Nephron (organoid): ENCODE measurements at regions not wholly inside any gene's neighbourhood (a gene's known extent, or its start where the extent isn't known, plus 50 kb on each side); places are given as distances from the start of the nearest gene placed in this dataset.

Source experiments
- H3K27ac Mint-ChIP-seq, 3 experiments: 2 replicates each; pipeline ENCODE4 v1.8.0; 2020; ENCODE audit warnings: mixed read lengths in 3 of 3, mild to moderate bottlenecking in 2 of 3, moderate library complexity in 1 of 3
- H3K27me3 Mint-ChIP-seq: 2 replicates; pipeline ENCODE4 v1.8.0; 2021; ENCODE audit warnings: low read depth, mild to moderate bottlenecking, moderate library complexity, mixed read lengths
- H3K36me3 Mint-ChIP-seq: 2 replicates; pipeline ENCODE4 v1.8.0; 2020; ENCODE audit warnings: low read depth, mixed read lengths
- H3K4me1 Mint-ChIP-seq: 2 replicates; pipeline ENCODE4 v1.8.0; 2020; ENCODE audit warnings: mixed read lengths
- H3K4me3 Mint-ChIP-seq, 3 experiments: 2 replicates each; pipeline ENCODE4 v1.8.0; 2020; ENCODE audit warnings: mild to moderate bottlenecking in 3 of 3, mixed read lengths in 3 of 3, moderate library complexity in 2 of 3
- H3K9me3 Mint-ChIP-seq: 2 replicates; pipeline ENCODE4 v1.8.0; 2020; ENCODE audit warnings: mixed read lengths
- CTCF ChIP-seq, 3 experiments: fragments of 200-600 bp; sonication (generic); IDR thresholded peaks; one replicate each; pipeline ENCODE4 v1.5.0; 2021; ENCODE audit warnings: antibody characterized with exemption in 3 of 3; ENCODE audit not compliant: unreplicated experiment in 3 of 3

- TF ChIP-seq CTCF (IDR thresholded peaks at IDR 0.05; ENCODE audit: unreplicated experiment in 3 of 3): no peak
- no peak overlapping the region for H3K27ac Mint-ChIP-seq
- peaks cover 13% of the 10 kb centered on the region for H3K4me1 Mint-ChIP-seq
- peaks cover 4% of the 10 kb centered on the region for H3K9me3 Mint-ChIP-seq
- no peaks in the 10 kb centered on the region for H3K27me3 Mint-ChIP-seq
- H3K4me3 Mint-ChIP-seq: no peak overlapping the region
- H3K36me3 Mint-ChIP-seq: no peaks in the 10 kb centered on the region
Measured at GRCh38 chr14:87799400-87799799, 193.6 kb downstream of the GALC start.

- TF ChIP-seq CTCF (IDR thresholded peaks at IDR 0.05; ENCODE audit: unreplicated experiment in 3 of 3): no peak
- H3K36me3 Mint-ChIP-seq: no peaks in the 10 kb centered on the region
- H3K27me3 Mint-ChIP-seq: peaks cover 4% of the 10 kb centered on the region
- no peak overlapping the region for H3K4me3 Mint-ChIP-seq
- H3K4me1 Mint-ChIP-seq: peaks cover 13% of the 10 kb centered on the region
- H3K27ac Mint-ChIP-seq: no peak overlapping the region
- H3K9me3 Mint-ChIP-seq: no peaks in the 10 kb centered on the region
Measured at GRCh38 chr14:87797001-87797400, 196.0 kb downstream of the GALC start.

GRCh38 chr14:87794561-87794960 is 198.4 kb downstream of the GALC start:
- no peaks in the 10 kb centered on the region for H3K36me3 Mint-ChIP-seq
- no peaks in the 10 kb centered on the region for H3K9me3 Mint-ChIP-seq
- TF ChIP-seq CTCF (IDR thresholded peaks at IDR 0.05; ENCODE audit: unreplicated experiment in 3 of 3): no peak
- no peak overlapping the region for H3K27ac Mint-ChIP-seq
- no peak overlapping the region for H3K4me3 Mint-ChIP-seq
- peaks cover 7% of the 10 kb centered on the region for H3K27me3 Mint-ChIP-seq
- peaks cover 9% of the 10 kb centered on the region for H3K4me1 Mint-ChIP-seq

DNA sequence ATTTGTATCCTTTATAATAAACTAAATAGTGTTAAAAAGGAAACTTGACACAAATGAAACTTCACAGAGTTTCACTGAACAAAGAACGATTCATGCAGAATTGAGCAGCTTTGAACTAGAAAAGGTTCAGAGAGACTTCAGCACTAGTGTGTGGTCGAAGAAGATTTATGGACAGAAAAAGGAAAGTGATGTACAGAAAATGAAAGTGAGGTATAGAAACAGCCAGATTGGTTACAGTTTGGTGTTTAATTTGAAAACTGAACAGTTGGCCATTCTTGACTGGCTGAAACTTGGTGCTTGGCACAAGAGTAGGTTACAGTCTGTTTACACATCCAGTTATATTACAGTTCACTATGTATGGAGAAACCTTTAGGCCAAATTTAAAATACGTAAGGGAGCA is 207.1 kb downstream of the GALC start:
- no peak for TF ChIP-seq CTCF (IDR thresholded peaks at IDR 0.05; ENCODE audit: unreplicated experiment in 3 of 3)
- no peak overlapping the region for H3K27ac Mint-ChIP-seq
- H3K4me1 Mint-ChIP-seq: peaks cover 18% of the 10 kb centered on the region
- H3K4me3 Mint-ChIP-seq: no peak overlapping the region
- peaks cover 3% of the 10 kb centered on the region for H3K36me3 Mint-ChIP-seq
- peaks cover 3% of the 10 kb centered on the region for H3K27me3 Mint-ChIP-seq
- H3K9me3 Mint-ChIP-seq: peaks cover 5% of the 10 kb centered on the region

DNA sequence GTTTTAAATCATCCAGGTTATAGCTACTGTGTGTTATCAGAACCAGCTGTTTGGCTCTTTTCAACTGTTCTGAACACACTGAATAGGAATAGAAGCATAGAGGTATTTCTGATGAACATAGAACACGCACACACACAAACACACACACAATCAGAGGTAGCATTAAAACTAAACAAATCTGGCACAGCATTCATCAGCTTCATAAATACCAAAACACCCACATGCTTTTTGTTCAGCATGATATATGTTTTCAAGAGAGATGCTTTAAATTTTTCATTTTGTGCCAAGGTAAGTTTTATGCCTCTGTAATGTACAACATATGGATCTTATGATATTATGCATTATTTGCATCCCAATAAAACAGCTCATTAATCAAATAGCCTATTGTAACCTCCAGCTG is 208.6 kb downstream of the GALC start:
- H3K4me1 Mint-ChIP-seq: peaks cover 18% of the 10 kb centered on the region
- peak overlapping the region; percentile 4 to 49 (median 46) for H3K27ac Mint-ChIP-seq
- no peaks in the 10 kb centered on the region for H3K27me3 Mint-ChIP-seq
- peaks cover 12% of the 10 kb centered on the region for H3K9me3 Mint-ChIP-seq
- H3K4me3 Mint-ChIP-seq: no peak overlapping the region
- peaks cover 3% of the 10 kb centered on the region for H3K36me3 Mint-ChIP-seq
- no peak for TF ChIP-seq CTCF (IDR thresholded peaks at IDR 0.05; ENCODE audit: unreplicated experiment in 3 of 3)

- Mint-ChIP-seq H3K36me3 (peaks cover 3% of the 10 kb centered on the region), H3K4me3 (no peak overlapping the region), H3K27me3 (no peaks in the 10 kb centered on the region), H3K9me3 (peaks cover 23% of the 10 kb centered on the region), H3K4me1 (peaks cover 18% of the 10 kb centered on the region), H3K27ac (no peak overlapping the region)
- no peak for TF ChIP-seq CTCF (IDR thresholded peaks at IDR 0.05; ENCODE audit: unreplicated experiment in 3 of 3)
Measured at GRCh38 chr14:87783071-87783470, 209.9 kb downstream of the GALC start.
